NB4 (cell line): ENCODE measurements at regions not wholly inside any gene's neighbourhood (a gene's known extent, or its start where the extent isn't known, plus 50 kb on each side); places are given as distances from the start of the nearest gene placed in this dataset.

ENCODE experiments used
- DNase-seq: peaks from one replicate; pipeline ENCODE4 v3.0.0; 2010; ENCODE audit warnings: low read depth
- H3K4me3 ChIP-seq: one replicate; pipeline ENCODE4 v1.5.1; 2011; ENCODE audit warnings: mild to moderate bottlenecking, low read depth, low read length, moderate library complexity
- CTCF ChIP-seq: IDR thresholded peaks from one replicate; pipeline ENCODE4 v1.5.1; 2012; ENCODE audit warnings: low read depth, low read length
- MAX ChIP-seq: IDR thresholded peaks from 2 replicates; pipeline ENCODE4 v1.6.1; 2011; ENCODE audit warnings: low read depth, low read length
- MYC ChIP-seq: IDR thresholded peaks from 2 replicates; pipeline ENCODE4 v1.6.1; 2011; ENCODE audit warnings: low read depth, low read length
- POLR2A ChIP-seq: IDR thresholded peaks from 2 replicates; pipeline ENCODE4 v1.6.1; 2011; ENCODE audit warnings: mild to moderate bottlenecking; ENCODE audit not compliant: insufficient read length; ENCODE audit errors: extremely low read depth

GRCh38 chr16:79535130-79535529 is 65.4 kb downstream of the MAF start:
- peak; percentile 21 for DNase-seq
- TF ChIP-seq CTCF (no peak), POLR2A (no peak), MAX (no peak), MYC (no peak)
- no peak overlapping the region for H3K4me3 ChIP-seq

- TF ChIP-seq CTCF (no peak), MYC (no peak)
- no peak for DNase-seq
- no peak overlapping the region for H3K4me3 ChIP-seq
Observed at GRCh38 chr16:79534143-79534542, 66.4 kb downstream of the MAF start.

GRCh38 chr16:79533292-79533691 is 67.2 kb downstream of the MAF start:
- no peak for DNase-seq
- TF ChIP-seq MAX: no peak
- no peak for TF ChIP-seq CTCF
- TF ChIP-seq MYC: no peak
- no peak for TF ChIP-seq POLR2A
- no peak overlapping the region for H3K4me3 ChIP-seq

DNA sequence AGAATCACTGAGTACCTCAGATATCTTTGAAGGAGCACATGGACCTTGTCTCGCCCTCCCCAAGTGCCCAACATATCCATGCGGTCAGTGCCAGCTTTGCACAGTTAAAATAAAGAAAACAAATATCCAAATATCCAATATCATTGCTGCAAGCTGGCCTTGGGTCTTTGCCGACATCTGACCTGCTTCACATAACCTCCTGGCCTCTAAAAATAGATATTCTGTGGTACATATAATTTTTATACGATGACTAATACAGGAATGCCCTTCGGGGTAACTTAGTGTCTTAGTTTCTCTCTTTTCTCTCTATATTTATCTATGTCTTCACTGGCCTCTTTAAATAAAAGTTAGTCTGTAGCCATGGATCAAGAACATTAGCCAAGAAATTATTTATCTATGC is 67.8 kb downstream of the MAF start:
- H3K4me3 ChIP-seq: no peak overlapping the region
- DNase-seq: no peak
- TF ChIP-seq MYC: no peak
- no peak for TF ChIP-seq POLR2A
- TF ChIP-seq MAX: no peak
- no peak for TF ChIP-seq CTCF

DNA sequence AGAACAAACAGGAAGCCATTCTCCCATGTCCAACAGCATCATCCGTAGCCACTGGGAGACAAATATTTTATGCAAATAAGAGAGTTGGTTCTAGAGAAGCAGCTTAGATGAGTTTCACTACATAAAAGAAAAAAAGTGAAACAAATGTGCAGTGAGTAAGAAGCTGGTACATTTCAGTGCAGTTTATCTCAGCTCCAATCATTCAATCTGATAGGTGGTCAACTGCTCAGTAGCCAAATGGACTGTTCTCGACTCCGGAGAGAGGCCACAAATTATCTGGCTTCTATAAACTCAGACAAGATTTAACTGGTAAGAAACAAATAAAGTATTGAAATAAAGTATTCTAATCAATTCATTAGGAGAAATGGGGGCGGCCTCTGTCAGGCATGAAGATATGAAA is 68.3 kb downstream of the MAF start:
- TF ChIP-seq POLR2A: no peak
- no peak for TF ChIP-seq MAX
- no peak for TF ChIP-seq CTCF
- no peak for TF ChIP-seq MYC
- no peak for DNase-seq
- H3K4me3 ChIP-seq: no peak overlapping the region

- DNase-seq: no peak
- H3K4me3 ChIP-seq: no peak overlapping the region
- TF ChIP-seq MYC: no peak
- TF ChIP-seq MAX: no peak
- TF ChIP-seq CTCF: no peak
- no peak for TF ChIP-seq POLR2A
Observed at GRCh38 chr16:79528338-79528737, 72.2 kb downstream of the MAF start.
